ENCODE measurements at regions not wholly inside any gene's neighbourhood (a gene's known extent, or its start where the extent isn't known, plus 50 kb on each side); places are given as distances from the start of the nearest gene placed in this dataset.

DNA sequence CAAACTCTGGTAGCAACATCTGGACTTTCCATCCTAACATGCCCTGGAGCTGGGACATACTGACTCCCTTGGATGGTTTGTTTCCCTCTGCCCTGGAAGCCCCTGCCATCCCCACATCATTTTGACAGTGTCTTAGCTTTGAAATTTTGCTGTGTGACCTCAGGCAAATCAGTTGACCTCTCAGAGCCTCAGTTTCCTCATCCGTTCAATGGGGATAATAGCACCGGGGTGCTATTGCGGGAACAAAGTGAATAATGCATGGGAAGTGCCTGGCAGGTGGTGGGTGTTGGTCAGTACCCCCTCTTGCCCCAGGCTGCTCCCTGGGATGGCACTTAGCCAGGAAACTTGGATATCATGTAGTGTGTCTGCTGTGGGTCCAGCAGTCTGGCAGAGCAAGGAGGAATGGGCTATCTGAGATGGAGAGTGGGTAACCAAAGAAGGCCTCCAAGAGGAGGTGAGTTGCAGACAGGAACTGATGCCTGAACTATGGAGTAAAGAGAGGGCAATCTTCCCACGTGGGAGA, 88.6 kb downstream of the MRPL14 start:
- no peak for TF ChIP-seq POLR2A (IDR thresholded peaks at IDR 0.05; ENCODE audit: extremely low read depth, insufficient read length)
- TF ChIP-seq, protein P1, sequence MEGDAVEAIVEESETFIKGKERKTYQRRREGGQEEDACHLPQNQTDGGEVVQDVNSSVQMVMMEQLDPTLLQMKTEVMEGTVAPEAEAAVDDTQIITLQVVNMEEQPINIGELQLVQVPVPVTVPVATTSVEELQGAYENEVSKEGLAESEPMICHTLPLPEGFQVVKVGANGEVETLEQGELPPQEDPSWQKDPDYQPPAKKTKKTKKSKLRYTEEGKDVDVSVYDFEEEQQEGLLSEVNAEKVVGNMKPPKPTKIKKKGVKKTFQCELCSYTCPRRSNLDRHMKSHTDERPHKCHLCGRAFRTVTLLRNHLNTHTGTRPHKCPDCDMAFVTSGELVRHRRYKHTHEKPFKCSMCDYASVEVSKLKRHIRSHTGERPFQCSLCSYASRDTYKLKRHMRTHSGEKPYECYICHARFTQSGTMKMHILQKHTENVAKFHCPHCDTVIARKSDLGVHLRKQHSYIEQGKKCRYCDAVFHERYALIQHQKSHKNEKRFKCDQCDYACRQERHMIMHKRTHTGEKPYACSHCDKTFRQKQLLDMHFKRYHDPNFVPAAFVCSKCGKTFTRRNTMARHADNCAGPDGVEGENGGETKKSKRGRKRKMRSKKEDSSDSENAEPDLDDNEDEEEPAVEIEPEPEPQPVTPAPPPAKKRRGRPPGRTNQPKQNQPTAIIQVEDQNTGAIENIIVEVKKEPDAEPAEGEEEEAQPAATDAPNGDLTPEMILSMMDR (IDR thresholded peaks at IDR 0.05; ENCODE audit: low read depth, low read length): no peak

Data from NB4 (cell line).